PFSK-1 (cell line): ENCODE measurements at regions not wholly inside any gene's neighbourhood (a gene's known extent, or its start where the extent isn't known, plus 50 kb on each side); places are given as distances from the start of the nearest gene placed in this dataset.

ENCODE experiments used
- FOXP2 ChIP-seq: optimal IDR thresholded peaks from 2 replicates; pipeline ENCODE3; 2011; ENCODE audit warnings: borderline replicate concordance, control low read depth, inconsistent platforms; ENCODE audit not compliant: insufficient read depth; ENCODE audit errors: extremely low read length, extremely low read depth
- POLR2AphosphoS5 ChIP-seq: IDR thresholded peaks from 2 replicates; pipeline ENCODE4 v1.6.1; 2012; ENCODE audit warnings: low read depth, mild to moderate bottlenecking, control low read depth, low read length, moderate library complexity
- REST ChIP-seq, 2 experiments: IDR thresholded peaks; 2 replicates each; pipeline versions ENCODE4 v1.6.1 to v1.8.0; 2011 to 2012; ENCODE audit warnings: low read depth in 2 of 2, low read length in 2 of 2, control low read depth in 1 of 2, inconsistent platforms in 1 of 2, mild to moderate bottlenecking in 1 of 2, moderate library complexity in 1 of 2; ENCODE audit not compliant: insufficient read depth in 1 of 2
- SIN3A ChIP-seq: IDR thresholded peaks from 2 replicates; pipeline ENCODE4 v1.6.1; 2012; ENCODE audit warnings: mild to moderate bottlenecking, low read length, moderate library complexity, borderline replicate concordance; ENCODE audit not compliant: insufficient read depth
- TAF1 ChIP-seq: IDR thresholded peaks from 2 replicates; pipeline ENCODE4 v1.6.1; 2012; ENCODE audit warnings: low read length, control low read depth, borderline replicate concordance; ENCODE audit not compliant: insufficient read depth

GRCh38 chr13:62113179-62113578 is 697.5 kb upstream of the PCDH20 start:
- TF ChIP-seq POLR2AphosphoS5 (no peak), TAF1 (no peak), REST (IDR thresholded peaks at IDR 0.05; ENCODE audit: insufficient read depth in 1 of 2, low read depth in 2 of 2, low read length in 2 of 2) (no peak), SIN3A (no peak), FOXP2 (no peak)
